NCI-H128 (cell line): ENCODE measurements at regions not wholly inside any gene's neighbourhood (a gene's known extent, or its start where the extent isn't known, plus 50 kb on each side); places are given as distances from the start of the nearest gene placed in this dataset.
"Not testable (repeated sequence)": the region's sequence is repeated elsewhere in the genome, so short reads cannot be mapped to it uniquely, and the experiment has no call there.

Source experiments
- DNase-seq: peaks from one replicate; lab custom pipeline; 2025; ENCODE audit not compliant: unreplicated experiment; lab: John Stamatoyannopoulos, UW

DNA sequence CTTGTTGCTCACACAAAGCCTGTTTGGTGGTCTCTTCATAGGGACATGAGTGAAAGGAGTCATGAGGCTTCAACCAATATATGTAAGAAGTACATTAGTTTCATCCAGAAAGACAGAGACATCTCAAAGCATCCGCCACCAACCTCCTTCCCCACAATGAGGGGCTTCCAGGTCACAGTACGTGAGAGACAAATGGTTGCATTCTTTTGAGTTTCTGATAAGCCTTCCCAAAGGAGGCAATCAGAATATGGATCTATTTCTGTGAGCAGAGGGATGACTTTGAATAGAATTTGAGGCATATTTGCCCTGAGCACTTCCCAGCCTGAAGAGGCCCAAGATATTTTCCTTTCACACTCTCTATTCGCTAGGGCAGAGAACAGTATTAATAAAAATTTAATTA is 931.1 kb downstream of the FAM181B start:
- DNase-seq = no peak

DNA sequence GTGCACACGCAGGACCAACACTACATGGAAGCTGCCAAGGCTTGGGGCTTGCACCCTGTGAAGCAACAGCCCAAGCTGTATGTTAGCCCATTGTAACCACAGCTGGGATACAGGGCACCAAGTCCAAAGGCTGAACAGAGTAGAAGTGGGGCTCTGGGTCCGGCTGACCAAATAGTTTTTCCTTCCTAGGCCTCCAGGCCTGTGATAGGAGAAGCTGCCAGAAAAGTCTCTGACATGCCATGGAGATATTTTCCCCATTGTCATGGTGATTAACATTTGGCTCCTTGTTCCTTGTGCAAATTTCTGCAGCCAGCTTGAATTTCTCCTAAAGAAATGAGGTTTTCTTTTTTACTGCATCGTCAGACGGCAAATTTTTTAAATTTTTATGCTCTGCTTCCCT is 941.2 kb downstream of the FAM181B start:
- no peak for DNase-seq

DNA sequence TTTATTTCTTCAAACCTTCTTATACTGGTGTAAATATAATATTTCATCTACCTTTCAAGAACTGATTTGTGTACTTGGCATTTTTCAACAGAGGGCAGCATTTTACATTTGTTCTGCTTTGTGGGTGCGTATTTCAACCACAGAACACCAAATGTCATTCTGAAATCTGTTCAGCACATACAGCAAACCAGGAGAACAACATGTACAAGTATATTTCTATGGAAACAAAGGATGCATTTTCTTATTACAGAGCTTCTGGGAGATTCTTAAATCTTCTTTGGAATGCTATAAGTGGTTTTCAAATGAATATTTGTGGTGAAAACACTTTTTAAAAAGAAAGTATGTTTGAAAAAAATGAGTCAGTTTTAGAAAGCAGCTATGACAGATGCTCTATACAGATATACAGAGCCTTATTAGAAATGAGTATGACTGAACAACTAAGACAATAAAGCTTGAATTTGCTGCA is 946.0 kb downstream of the FAM181B start:
- DNase-seq = no peak

DNA sequence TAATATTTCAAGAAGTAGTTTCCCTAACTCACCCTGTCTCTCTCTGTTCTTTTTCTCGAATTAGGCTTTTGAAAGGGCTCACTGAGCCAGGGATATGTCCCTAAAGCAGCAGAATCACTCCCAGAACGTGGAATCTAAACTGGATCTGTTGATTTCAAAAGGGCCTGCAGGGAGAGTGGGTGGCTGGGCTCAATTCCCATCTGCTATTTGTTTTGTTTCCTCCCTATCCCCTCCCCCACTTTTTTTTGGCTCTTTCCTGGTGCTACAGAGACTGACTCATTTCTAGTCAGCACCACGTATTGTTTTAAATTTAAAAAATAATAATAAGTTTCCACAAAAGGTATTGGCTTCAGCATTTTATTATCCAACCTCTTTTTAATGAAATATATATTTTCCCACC is 961.5 kb downstream of the FAM181B start:
- DNase-seq = no peak

DNA sequence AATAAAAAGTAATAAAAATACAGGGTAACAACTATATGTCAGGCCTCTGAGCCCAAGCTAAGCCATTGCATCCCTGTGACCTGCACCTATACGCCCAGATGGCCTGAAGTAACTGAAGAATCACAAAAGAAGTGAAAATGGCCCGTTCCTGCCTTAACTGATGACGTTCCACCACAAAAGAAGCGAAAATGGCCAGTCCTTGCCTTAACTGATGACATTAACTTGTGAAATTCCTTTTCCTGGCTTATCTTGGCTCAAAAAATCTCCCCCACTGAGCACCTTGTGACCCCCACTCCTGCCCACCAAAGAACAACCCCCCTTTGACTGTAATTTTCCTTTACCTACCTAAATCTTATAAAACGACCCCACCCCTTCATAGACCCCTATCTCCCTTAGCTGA is 963.8 kb downstream of the FAM181B start:
- not testable (repeated sequence) for DNase-seq

DNA sequence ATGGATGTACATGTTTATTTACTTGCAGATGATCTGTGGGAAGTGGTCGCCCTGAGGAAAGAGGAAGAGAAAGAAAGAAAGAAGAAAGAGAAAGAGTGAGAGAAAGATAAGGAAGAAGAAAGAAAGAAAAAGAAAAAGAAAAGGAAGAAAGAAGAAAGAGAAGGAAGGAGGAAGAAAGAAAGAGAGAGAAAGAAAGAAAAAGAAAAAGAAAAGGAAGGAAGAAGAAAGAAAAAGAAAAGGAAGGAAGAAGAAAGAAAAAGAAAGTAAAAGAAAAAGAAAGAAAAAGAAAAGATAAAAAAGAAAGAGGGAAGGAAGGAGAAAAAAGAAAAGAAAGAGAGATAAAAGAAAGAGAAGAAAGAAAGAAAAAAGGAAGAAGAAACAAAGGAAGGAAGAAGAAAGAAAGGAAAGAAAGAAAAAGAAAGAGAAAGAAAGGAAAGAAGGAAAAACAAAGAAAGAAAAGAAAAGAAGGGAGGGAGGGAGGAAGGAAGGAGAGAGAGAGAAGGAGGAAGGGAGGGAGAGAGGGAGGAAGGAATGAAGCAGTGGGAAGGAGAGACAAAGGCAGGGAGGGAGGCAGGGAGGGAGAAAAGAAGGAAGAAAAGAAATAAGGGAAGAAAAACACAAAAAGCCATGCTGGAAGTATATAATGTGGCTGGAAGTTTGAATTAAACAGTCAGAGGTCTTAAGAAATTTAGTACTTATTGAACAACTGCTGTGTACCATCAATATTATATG is 976.6 kb downstream of the FAM181B start:
- no peak for DNase-seq

DNA sequence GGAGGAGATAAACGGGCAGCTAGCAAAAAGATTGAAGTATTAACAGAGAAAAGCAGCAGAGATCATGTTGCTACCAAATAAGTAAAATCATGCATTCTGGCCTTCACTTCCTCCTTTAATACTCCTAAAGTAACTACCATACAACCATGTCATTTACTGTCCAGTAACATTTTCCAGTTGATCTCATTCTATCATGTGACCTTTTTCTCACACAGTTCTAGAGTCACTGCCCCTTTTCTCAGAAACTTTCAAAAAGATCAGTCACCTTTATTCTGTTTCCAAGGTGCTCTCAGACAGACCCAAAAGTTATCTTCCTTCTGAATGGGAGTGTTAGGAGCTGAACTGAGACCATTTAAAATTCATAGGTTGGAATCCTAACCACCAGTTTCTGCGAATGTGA is 984.4 kb downstream of the FAM181B start:
- DNase-seq = no peak

DNA sequence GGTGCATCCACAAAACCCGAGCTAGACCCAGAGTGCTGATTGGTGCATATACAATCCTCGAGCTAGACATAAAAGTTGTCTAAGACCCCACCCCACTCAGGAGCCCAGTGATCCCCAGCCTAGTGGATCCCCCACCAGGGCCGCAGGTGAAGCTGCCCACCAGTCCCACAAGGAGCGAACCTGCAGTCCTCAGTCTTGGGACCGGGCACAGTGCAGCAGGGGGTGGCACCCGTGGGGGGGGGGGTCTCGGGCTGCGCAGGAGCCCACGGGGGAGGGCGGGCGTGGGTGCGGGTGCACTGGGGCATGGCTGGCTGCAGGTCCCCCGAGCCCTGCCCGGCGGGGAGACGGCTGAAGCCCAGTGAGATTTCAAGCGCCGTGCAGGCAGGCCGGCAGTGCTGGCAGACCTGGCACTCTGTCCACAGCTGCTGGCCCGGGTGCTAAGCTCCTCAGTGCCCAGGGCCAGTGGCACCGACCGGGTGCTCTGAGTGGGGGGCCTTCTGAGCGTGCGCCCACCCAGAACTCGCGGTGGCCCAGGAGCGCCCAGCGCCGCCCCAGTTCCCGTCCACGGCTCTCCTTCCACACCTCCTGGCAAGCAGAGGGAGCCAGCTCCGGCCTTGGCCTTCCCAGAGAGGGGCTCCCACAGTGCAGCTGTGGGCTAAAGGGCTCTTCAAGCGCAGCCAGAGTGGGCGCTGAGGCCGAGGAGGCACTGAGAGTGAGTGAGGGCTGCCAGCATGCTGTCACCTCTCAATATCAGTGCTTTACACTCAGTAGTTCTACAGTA is 989.1 kb downstream of the FAM181B start:
- DNase-seq = no peak

DNA sequence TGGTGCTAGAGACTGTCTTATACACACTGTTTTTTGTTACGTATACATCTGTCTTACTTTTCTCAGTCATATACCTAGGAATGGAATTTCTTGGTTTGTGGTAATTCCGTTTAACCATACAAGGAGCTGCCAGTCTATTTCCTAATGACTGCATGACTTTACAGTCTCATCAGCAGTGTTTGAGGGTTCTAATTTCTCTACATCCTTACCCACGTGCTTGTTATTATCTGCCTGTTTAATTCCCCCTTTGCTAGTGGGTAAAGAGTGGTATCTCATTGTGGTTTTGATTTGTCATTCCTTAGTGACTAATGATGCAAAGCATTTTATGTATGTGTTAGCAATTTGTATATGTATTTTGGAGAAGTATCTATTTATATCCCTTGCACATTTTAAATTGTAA is 1008.0 kb downstream of the FAM181B start:
- no peak for DNase-seq

DNA sequence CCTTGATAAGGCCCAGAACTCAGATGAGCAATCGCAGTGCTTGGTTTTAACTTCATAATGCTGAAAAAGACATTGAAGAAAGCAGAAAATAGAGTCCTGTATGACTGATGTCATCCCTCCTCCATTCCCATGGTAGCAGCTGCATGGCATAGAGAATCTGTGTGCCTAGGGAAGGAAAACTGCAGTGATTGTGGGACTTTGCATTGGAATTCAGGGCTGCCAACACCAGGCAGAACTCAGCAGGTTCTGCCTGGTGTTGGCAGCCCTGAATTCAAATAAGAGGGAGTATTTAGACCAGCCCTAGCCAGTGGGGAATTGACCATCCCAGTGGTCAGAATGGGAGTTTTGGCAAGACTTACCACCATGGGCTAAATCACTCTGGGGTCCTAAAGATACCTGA is 1016.0 kb downstream of the FAM181B start:
- no peak for DNase-seq

DNA sequence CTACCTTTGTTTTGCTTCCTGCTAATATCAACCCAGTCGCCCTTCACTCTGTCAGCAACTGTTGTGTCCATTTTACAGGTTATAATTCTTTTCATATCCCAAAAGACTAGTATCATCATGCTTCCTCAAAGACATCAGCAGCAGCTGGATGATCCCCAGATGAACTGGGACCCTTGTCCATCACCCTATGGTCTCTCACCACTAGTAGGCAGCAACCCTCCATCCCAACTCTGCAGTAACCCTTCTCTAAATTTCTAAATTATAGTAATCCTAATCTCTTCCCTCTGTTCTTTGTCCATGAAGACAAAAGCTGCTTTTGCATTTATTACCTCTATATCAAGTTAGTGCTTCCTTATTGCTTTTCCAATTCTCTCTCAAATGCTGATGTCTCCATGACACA is 1025.8 kb downstream of the FAM181B start:
- no peak for DNase-seq

DNA sequence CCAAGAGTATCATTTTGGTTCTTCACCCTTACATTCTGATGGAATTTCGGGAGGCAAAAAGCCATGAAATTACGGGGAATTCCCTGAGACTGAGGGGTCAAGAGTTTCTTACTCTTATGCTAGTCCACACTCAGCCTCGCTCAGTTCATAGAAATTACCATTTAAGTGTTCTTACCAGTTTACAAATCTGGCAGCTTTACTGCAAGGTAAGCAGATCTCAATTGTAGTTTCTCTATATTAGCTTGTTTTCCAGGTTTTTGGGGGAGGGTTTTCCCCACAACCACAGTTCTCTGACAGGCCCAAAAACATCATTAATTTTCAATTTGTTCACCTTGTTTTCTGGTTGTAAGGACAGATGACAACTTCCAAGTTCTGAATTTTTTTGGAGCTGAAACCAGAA is 1028.4 kb downstream of the FAM181B start:
- DNase-seq = no peak

DNA sequence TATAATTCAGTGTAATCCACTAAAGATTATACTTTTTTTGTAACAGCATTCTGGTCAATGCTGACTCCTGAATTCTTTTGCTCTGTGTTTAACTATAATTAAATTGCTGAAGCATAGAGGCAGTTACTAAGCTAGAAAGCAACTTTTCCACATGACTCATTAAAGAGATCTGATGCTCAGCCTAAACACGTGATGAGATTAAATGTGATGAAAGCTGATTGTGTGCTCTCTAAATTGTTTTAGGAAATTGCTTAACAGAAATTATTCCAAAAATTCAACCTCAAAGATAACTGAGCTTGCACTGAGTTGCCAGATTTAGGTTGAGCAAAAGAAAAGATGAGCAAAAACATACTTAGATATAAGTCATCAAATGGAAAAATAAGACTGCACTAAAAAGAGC is 1033.6 kb downstream of the FAM181B start:
- DNase-seq = no peak

DNA sequence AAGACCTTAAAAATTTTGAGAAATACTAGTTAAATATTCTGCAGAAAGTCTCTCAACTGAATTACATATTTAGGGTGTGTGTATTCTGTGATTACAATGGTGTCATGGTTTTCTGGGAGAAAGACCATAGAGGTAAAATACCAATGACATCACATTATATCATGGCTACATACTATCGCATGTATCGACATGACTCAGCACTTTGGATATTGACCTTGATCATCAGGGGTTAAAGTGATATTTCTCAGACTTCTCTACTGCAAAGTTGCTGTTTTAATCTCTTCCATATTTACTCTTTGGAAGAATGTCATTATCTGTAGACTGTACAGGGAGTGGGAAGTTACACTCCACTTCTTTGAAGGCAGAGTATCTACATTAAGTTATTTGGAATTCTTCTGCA is 1046.6 kb downstream of the FAM181B start:
- no peak for DNase-seq

DNA sequence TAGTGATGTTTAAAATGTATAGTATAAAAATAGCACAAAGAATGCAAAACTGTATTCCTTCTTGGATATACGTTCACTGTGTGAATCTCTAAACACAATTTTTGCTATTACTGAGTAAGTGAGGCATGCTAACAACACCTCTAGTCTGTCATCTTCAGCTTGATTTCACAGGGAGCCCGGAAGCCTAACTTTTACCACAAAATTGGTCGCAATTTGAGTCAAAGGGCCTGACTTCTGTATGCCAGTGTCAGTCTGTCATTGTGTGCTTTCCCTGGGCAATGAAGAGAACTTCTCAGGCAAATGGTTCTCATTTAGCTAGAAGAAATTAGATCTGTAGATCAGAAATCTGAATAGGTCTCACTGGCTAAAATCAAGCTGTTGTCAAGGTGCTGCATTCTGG is 1059.5 kb downstream of the FAM181B start:
- DNase-seq = no peak

DNA sequence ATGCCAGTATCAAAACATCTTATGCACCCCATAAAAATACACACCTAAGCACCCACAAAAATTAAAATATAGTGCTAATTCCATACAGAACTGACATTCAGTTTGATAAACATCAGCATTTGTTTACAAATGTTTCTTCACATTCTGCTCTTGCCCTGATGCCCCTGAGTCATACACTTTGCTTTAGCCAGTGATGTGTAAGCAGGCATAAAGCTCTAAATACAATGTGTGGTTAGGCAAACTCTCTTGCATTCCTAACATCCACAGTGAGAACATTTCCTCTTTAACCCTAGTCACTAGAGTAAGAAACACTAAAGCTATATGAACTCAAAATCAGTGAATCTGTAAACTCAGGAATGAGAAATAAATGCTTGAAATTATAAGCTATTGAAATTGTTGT is 1060.7 kb downstream of the FAM181B start:
- no peak for DNase-seq

DNA sequence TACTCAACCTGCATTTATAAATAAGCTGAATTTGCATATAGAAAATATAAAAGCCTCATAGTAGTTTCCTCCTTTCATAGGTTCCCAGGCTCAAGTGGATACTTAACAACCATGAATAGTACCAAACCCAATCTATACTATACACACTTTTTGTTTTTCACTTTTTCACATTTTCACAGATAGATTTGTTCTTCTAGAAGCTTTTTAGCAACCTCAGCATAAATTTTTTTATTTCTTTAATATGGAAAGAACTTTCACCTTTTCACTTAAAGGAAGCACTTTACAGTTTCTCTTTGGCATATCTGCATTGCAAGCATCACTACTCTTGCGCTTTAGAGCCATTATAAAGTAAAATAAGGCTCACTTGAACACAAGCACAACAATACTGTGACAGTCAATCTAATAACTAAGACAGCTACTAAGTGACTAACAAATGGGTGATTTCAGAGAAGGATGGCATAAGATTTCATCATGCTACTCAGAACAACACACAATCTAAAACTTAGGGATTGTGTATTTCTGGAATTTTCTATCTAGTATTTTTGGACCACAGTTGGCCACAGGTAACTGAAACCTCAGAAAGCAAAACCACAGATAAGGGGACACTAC is 1063.6 kb downstream of the FAM181B start:
- DNase-seq = no peak

DNA sequence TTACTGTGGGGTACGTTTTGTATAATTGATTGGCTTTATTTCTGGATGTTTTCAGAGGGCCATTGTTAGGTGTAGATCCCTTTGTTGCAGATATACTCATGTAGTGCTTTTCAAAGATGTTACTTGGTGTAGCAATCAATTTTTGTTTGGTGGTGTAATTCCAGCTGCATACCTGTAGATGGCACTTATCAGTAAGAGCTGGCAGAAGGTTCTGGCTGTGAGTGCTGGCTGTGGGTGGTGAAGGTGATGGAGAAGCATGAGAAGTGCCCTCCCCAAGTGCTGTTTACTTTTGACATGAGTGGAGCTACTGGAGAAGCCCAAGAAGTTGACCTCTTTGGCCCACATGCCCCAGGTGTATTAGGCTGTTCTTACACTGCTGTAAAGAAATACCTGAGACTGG is 1074.9 kb downstream of the FAM181B start:
- DNase-seq = no peak

DNA sequence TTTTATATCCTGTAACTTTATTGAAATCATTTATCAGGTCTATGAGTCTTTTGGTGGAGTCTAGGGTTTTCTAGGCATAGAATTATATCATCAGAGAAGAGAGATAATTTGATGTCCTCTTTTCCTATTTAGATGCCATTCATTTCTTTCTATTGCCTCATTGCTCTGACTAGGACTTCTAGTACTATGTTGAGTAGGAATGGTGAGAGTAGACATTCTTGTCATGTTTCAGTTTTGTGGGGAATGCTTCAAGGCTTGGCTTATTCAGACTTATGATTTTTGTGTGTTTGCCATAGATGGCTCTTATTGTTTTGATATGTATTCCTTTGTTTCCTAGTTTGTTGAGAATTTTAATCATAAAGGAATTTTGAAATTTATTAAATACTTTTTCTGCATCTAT is 1078.3 kb downstream of the FAM181B start:
- no peak for DNase-seq

DNA sequence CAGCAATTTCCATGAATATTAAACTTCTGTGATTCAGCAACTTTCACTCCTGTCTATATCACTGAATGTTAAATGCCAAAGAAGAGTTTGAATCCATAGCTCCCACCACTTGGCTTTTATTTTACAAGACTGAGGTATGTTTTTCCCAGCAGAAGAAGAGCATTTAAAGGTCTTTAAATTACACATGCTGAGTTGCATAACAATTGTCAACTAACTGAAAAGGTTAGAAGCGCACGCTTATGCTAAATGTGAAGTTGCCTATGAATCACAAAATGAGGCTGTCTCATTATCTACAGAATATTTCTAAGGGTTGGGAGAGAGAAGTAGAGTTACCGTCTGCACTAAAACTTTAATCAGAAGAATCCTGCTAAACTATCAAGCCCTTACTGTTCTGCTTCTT is 1086.3 kb downstream of the FAM181B start:
- no peak for DNase-seq

DNA sequence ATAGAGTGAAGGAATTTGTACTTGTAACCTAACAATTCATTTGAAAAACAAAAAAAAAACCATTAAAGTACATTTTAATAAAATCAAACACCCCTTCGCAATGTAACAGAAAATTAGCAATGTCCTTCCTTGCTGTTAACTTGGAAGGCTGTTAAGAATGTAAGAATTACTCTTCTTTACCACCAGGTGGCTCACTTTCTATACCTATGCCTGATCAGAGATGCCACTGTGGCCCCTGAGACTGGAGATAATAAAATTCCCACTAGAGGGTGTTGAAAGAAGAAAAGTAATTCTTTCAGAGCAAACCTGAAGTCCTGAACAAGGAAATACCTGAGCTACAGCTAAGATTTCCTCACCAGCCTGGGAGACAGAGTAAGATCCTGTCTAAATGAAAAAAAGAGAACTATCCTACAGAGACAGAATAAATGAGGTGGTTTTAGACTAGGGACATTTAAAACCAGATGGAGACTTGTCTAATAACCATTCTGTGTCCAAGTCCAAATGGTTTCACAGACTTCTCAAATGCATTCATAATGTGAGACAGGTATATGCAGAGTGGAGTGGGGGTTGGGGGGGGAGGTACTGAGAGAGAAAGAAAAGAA is 1089.3 kb downstream of the FAM181B start:
- no peak for DNase-seq

DNA sequence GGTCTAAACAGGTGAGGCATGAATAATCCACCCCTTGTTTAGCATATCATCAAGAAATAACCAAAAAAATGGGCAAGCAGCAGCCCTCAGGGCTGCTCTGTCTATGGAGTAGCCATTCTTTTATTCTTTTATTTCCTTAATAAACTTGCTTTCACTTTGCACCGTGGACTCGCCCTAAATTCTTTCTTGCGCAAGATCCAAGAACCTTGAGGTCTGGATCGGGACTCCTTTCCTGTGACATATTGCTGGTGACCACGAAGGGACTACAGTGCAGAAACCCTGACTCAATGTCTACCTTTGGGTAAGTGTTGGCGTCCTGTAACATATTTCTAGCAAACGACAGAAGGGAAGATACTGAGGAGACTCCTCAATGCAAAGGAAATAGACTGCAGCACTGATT is 1099.2 kb downstream of the FAM181B start:
- no peak for DNase-seq
